KMS-11 (cell line): ENCODE measurements at regions not wholly inside any gene's neighbourhood (a gene's known extent, or its start where the extent isn't known, plus 50 kb on each side); places are given as distances from the start of the nearest gene placed in this dataset.

ENCODE experiments used
- H2AFZ ChIP-seq: fragments of 200-600 bp; sonication (generic); 2 replicates; pipeline ENCODE4 v1.6.1; 2016; ENCODE audit warnings: antibody characterized with exemption, mixed run types, low read depth
- H3K27ac ChIP-seq: fragments of 200-600 bp; sonication (generic); 2 replicates; pipeline ENCODE4 v1.6.1; 2016; ENCODE audit warnings: mild to moderate bottlenecking, mixed run types
- H3K27me3 ChIP-seq: fragments of 200-600 bp; sonication (generic); 2 replicates; pipeline ENCODE4 v1.6.1; 2017; ENCODE audit warnings: mild to moderate bottlenecking, low read depth, mixed run types, moderate library complexity; ENCODE audit not compliant: insufficient read depth
- H3K36me3 ChIP-seq: fragments of 200-600 bp; sonication (generic); 2 replicates; pipeline ENCODE4 v1.6.1; 2017; ENCODE audit warnings: mild to moderate bottlenecking, mixed run types; ENCODE audit not compliant: insufficient read depth
- H3K4me1 ChIP-seq: fragments of 200-600 bp; sonication (generic); 2 replicates; pipeline ENCODE4 v1.6.1; 2016; ENCODE audit warnings: mild to moderate bottlenecking, low read depth, mixed run types; ENCODE audit not compliant: poor library complexity, severe bottlenecking
- H3K4me2 ChIP-seq: fragments of 200-600 bp; sonication (generic); 2 replicates; pipeline ENCODE4 v1.7.0; 2016; ENCODE audit warnings: mild to moderate bottlenecking, mixed run types
- H3K4me3 ChIP-seq: fragments of 200-600 bp; sonication (generic); IDR thresholded peaks from 2 replicates; pipeline ENCODE4 v1.6.1; 2017; ENCODE audit warnings: low read depth, low read length, mixed read lengths; ENCODE audit not compliant: insufficient read depth
- H3K79me2 ChIP-seq: fragments of 200-600 bp; sonication (generic); 2 replicates; pipeline ENCODE4 v1.6.1; 2016; ENCODE audit warnings: low read depth, mixed run types; ENCODE audit not compliant: insufficient read depth
- H3K9ac ChIP-seq: fragments of 200-600 bp; sonication (generic); 2 replicates; pipeline ENCODE4 v1.6.1; 2016; ENCODE audit warnings: mild to moderate bottlenecking, mixed run types
- H4K20me1 ChIP-seq: fragments of 200-600 bp; sonication (generic); 2 replicates; pipeline ENCODE4 v1.6.1; 2016; ENCODE audit warnings: mild to moderate bottlenecking, mixed run types; ENCODE audit not compliant: insufficient read depth
- CTCF ChIP-seq: fragments of 200-600 bp; sonication (generic); conservative IDR thresholded peaks from 2 replicates; pipeline ENCODE4 v1.6.1; 2017; ENCODE audit warnings: low read depth, mild to moderate bottlenecking, antibody characterized with exemption, low read length, moderate library complexity, mixed read lengths

- H2AFZ ChIP-seq = no peak overlapping the region
- H3K4me2 ChIP-seq = no peak overlapping the region
- no peak overlapping the region for H3K4me3 ChIP-seq
- no peaks in the 10 kb centered on the region for H3K4me1 ChIP-seq
- TF ChIP-seq CTCF = no peak
- H3K79me2 ChIP-seq = no peaks in the 10 kb centered on the region
- H3K9ac ChIP-seq = no peak overlapping the region
- H4K20me1 ChIP-seq = no peaks in the 10 kb centered on the region
- H3K36me3 ChIP-seq = no peaks in the 10 kb centered on the region
- no peaks in the 10 kb centered on the region for H3K27me3 ChIP-seq
- H3K27ac ChIP-seq = no peak overlapping the region
These were observed 283.0 kb upstream of the FN1 start for GRCh38 chr2:215718890-215719289.

- Histone ChIP-seq H3K79me2 (no peaks in the 10 kb centered on the region), H3K9ac (no peak overlapping the region), H3K27me3 (no peaks in the 10 kb centered on the region), H3K4me3 (no peak overlapping the region), H2AFZ (no peak overlapping the region), H3K4me1 (no peaks in the 10 kb centered on the region), H3K4me2 (no peak overlapping the region), H3K27ac (no peak overlapping the region), H4K20me1 (no peaks in the 10 kb centered on the region), H3K36me3 (no peaks in the 10 kb centered on the region)
- no peak for TF ChIP-seq CTCF
These were observed 282.6 kb upstream of the FN1 start for GRCh38 chr2:215718436-215718835.

- no peak for TF ChIP-seq CTCF
- Histone ChIP-seq H3K27me3 (no peaks in the 10 kb centered on the region), H3K79me2 (no peaks in the 10 kb centered on the region), H3K4me2 (no peak overlapping the region), H3K27ac (no peak overlapping the region), H2AFZ (no peak overlapping the region), H3K36me3 (no peaks in the 10 kb centered on the region), H3K4me3 (no peak overlapping the region), H4K20me1 (no peaks in the 10 kb centered on the region), H3K4me1 (no peaks in the 10 kb centered on the region), H3K9ac (no peak overlapping the region)
These were observed 281.9 kb upstream of the FN1 start for GRCh38 chr2:215717501-215718381.

- Histone ChIP-seq H3K4me2 (no peak overlapping the region), H3K27me3 (no peaks in the 10 kb centered on the region), H2AFZ (no peak overlapping the region), H3K4me3 (no peak overlapping the region), H4K20me1 (no peaks in the 10 kb centered on the region), H3K9ac (no peak overlapping the region), H3K27ac (no peak overlapping the region), H3K36me3 (no peaks in the 10 kb centered on the region), H3K79me2 (no peaks in the 10 kb centered on the region), H3K4me1 (no peaks in the 10 kb centered on the region)
- TF ChIP-seq CTCF = no peak
These were observed 281.1 kb upstream of the FN1 start for GRCh38 chr2:215716956-215717355.
